Neural cell (in vitro differentiated cells): ENCODE measurements at regions not wholly inside any gene's neighbourhood (a gene's known extent, or its start where the extent isn't known, plus 50 kb on each side); places are given as distances from the start of the nearest gene placed in this dataset.

Source experiments
- H2AFZ ChIP-seq: fragments of 200-600, 300-800 bp; sonication (generic), shearing (Covaris generic); 2 replicates; pipeline ENCODE4 v1.6.0; 2014; ENCODE audit warnings: low read depth, mild to moderate bottlenecking, antibody characterized with exemption, low read length, moderate library complexity
- H3F3A ChIP-seq: fragments of 200-600 bp; shearing (Covaris generic); 2 replicates; pipeline ENCODE4 v1.6.1; 2016; ENCODE audit warnings: mild to moderate bottlenecking, moderate library complexity, mixed read lengths, antibody characterized with exemption, low read length; ENCODE audit not compliant: insufficient read depth, poor library complexity, severe bottlenecking
- H3K27ac ChIP-seq: fragments of 200-600, 300-800 bp; sonication (generic), shearing (Covaris generic); 2 replicates; pipeline ENCODE4 v1.5.1; 2014; ENCODE audit warnings: mild to moderate bottlenecking, low read length, moderate library complexity
- H3K27me3 ChIP-seq: fragments of 300-800, 200-600 bp; sonication (generic), shearing (Covaris generic); 2 replicates; pipeline ENCODE4 v1.6.0; 2014; ENCODE audit warnings: mild to moderate bottlenecking, low read depth, low read length, moderate library complexity; ENCODE audit not compliant: insufficient read depth
- H3K36me3 ChIP-seq: fragments of 300-800, 200-600 bp; sonication (generic), shearing (Covaris generic); 2 replicates; pipeline ENCODE4 v1.5.1; 2014; ENCODE audit warnings: mild to moderate bottlenecking, antibody characterized with exemption, low read length, moderate library complexity; ENCODE audit not compliant: insufficient read depth
- H3K4me2 ChIP-seq: fragments of 300-800, 200-600 bp; sonication (generic), shearing (Covaris generic); 2 replicates; pipeline ENCODE4 v1.6.0; 2014; ENCODE audit warnings: mild to moderate bottlenecking, low read length
- H3K4me3 ChIP-seq: fragments of 300-800, 200-600 bp; sonication (generic), shearing (Covaris generic); 2 replicates; pipeline ENCODE4 v1.5.1; 2014; ENCODE audit warnings: mild to moderate bottlenecking, low read length, moderate library complexity
- H3K79me2 ChIP-seq: fragments of 200-600 bp; shearing (Covaris generic); replicated peaks from 2 replicates; pipeline ENCODE4 v1.6.0; 2014; ENCODE audit warnings: mild to moderate bottlenecking, low read length, moderate library complexity; ENCODE audit not compliant: insufficient read depth
- H3K9ac ChIP-seq: fragments of 300-800, 200-600 bp; sonication (generic), shearing (Covaris generic); 2 replicates; pipeline ENCODE4 v1.6.1; 2016; ENCODE audit warnings: mild to moderate bottlenecking, low read length, mixed read lengths
- H3K9me2 ChIP-seq: fragments of 200-600 bp; shearing (Covaris generic); 2 replicates; pipeline ENCODE4 v1.6.1; 2016; ENCODE audit warnings: mild to moderate bottlenecking, low read length, mixed read lengths; ENCODE audit not compliant: insufficient read depth
- H3K9me3 ChIP-seq: fragments of 200-600, 300-800 bp; sonication (generic), shearing (Covaris generic); 2 replicates; pipeline ENCODE4 v1.6.1; 2016; ENCODE audit warnings: mild to moderate bottlenecking, mixed run types, low read length, moderate library complexity, mixed read lengths
- H4K20me1 ChIP-seq: fragments of 200-600 bp; shearing (Covaris generic); 2 replicates; pipeline ENCODE4 v1.6.1; 2016; ENCODE audit warnings: mild to moderate bottlenecking, mixed run types; ENCODE audit not compliant: insufficient read depth
- EP300 ChIP-seq: fragments of 450-650 bp; conservative IDR thresholded peaks from 2 replicates; pipeline ENCODE4 v1.6.1; 2014; ENCODE audit warnings: antibody characterized with exemption, mild to moderate bottlenecking, moderate library complexity; ENCODE audit not compliant: poor library complexity, severe bottlenecking

GRCh38 chr7:83212883-83213282 is 50.2 kb upstream of the PCLO start:
- Histone ChIP-seq H3K9ac (no peak overlapping the region), H2AFZ (no peak overlapping the region), H3K27me3 (no peaks in the 10 kb centered on the region), H3K27ac (no peak overlapping the region), H4K20me1 (no peaks in the 10 kb centered on the region), H3K9me2 (no peaks in the 10 kb centered on the region), H3K79me2 (no peaks in the 10 kb centered on the region), H3K36me3 (no peaks in the 10 kb centered on the region), H3K4me3 (no peak overlapping the region), H3F3A (no peaks in the 10 kb centered on the region), H3K4me2 (no peak overlapping the region), H3K9me3 (no peaks in the 10 kb centered on the region)
- TF ChIP-seq EP300: no peak
